ENCODE measurements at regions not wholly inside any gene's neighbourhood (a gene's known extent, or its start where the extent isn't known, plus 50 kb on each side); places are given as distances from the start of the nearest gene placed in this dataset.
"Not testable (repeated sequence)": the region's sequence is repeated elsewhere in the genome, so short reads cannot be mapped to it uniquely, and the experiment has no call there.

DNA sequence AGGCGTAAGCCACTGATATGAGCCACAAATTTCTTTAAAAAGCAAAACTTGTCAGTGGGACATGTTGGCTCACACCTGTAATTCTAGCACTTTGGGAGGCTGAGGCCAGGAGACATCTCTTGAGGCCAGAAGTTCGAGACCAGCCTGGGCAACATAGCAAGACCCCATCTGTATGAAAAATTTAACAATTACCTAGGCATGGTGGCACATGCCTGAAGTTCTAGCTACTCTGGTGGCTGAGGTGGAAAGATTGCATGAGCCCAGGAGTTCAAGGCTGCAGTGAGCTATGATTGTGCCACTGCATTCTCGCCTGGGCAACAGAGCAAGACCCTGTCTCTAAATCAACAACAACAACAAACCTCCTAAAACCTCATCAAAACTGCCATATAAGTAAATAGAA lies 147.6 kb upstream of the BARHL2 start:
- H3K9me3 ChIP-seq, result no peaks in the 10 kb centered on the region
- no peak overlapping the region for H3K4me3 ChIP-seq (replicated peaks in 1 of 3)
- no peaks in the 10 kb centered on the region for H3K4me1 ChIP-seq
- no peak for DNase-seq
- TF ChIP-seq POLR2A (IDR thresholded peaks at IDR 0.05), result no peak
- TF ChIP-seq, protein P1, sequence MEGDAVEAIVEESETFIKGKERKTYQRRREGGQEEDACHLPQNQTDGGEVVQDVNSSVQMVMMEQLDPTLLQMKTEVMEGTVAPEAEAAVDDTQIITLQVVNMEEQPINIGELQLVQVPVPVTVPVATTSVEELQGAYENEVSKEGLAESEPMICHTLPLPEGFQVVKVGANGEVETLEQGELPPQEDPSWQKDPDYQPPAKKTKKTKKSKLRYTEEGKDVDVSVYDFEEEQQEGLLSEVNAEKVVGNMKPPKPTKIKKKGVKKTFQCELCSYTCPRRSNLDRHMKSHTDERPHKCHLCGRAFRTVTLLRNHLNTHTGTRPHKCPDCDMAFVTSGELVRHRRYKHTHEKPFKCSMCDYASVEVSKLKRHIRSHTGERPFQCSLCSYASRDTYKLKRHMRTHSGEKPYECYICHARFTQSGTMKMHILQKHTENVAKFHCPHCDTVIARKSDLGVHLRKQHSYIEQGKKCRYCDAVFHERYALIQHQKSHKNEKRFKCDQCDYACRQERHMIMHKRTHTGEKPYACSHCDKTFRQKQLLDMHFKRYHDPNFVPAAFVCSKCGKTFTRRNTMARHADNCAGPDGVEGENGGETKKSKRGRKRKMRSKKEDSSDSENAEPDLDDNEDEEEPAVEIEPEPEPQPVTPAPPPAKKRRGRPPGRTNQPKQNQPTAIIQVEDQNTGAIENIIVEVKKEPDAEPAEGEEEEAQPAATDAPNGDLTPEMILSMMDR (IDR thresholded peaks at IDR 0.05), result no peak
- no peak overlapping the region for H3K27ac ChIP-seq
- 94 to 98% methylated on average over 3 of the region's 3 CpGs for WGBS, 2 donors
- H3K27me3 ChIP-seq, result no peaks in the 10 kb centered on the region
- intact Hi-C loops (cut with DNase I), result no loop called here
- H3K36me3 ChIP-seq, result no peaks in the 10 kb centered on the region

DNA sequence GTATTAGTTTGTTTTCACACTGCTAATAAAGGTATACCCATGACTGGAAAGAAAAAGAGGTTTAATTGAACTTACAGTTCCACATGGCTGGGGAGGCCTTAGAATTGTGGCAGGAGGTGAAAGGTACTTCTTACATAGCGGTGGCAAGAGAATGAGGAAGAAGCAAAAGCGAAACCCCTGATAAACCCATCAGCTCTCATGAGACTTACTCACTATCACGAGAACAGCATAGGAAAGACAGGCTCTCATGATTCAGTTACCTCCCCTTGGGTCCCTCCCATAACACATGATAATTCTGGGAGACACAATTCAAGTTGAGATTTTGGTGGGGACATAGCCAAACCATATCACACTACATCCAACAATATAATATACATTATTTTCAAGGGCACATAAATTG lies 145.7 kb upstream of the BARHL2 start:
- no peak for TF ChIP-seq POLR2A (IDR thresholded peaks at IDR 0.05)
- TF ChIP-seq, protein P1 (IDR thresholded peaks at IDR 0.05), result no peak
- 84 to 89% methylated on average over 3 of the region's 3 CpGs for WGBS, 2 donors
- Histone ChIP-seq H3K27me3 (no peaks in the 10 kb centered on the region), H3K36me3 (no peaks in the 10 kb centered on the region), H3K4me1 (no peaks in the 10 kb centered on the region), H3K4me3 (replicated peaks in 1 of 3) (no peak overlapping the region), H3K27ac (no peak overlapping the region), H3K9me3 (no peaks in the 10 kb centered on the region)
- no peak for DNase-seq
- intact Hi-C loops (cut with DNase I), result no loop called here

DNA sequence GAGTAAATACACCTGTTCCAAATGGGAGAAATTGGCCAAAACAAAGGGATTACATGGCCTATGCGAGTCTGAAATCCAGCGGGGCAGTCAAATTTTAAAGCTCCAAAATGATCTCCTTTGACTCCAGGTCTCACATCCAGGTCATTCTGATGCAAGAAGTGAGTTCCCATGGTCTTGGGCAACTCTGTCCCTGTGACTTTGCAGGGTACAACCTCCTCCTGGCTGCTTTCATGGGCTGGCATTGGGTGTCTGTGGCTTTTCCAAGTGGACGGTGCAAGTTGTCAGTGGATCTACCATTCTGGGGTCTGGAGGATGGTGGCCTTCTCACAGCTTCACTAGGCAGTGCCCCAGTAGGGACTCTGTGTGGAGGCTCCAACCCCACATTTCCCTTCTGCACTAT lies 144.3 kb upstream of the BARHL2 start:
- H3K9me3 ChIP-seq; intact Hi-C loops (cut with DNase I); H3K4me1 ChIP-seq; H3K36me3 ChIP-seq; H3K27ac ChIP-seq; H3K27me3 ChIP-seq; DNase-seq; H3K4me3 ChIP-seq (replicated peaks in 1 of 3): not testable (repeated sequence)
- 88 to 91% methylated on average over 3 of the region's 3 CpGs for WGBS, 2 donors

DNA sequence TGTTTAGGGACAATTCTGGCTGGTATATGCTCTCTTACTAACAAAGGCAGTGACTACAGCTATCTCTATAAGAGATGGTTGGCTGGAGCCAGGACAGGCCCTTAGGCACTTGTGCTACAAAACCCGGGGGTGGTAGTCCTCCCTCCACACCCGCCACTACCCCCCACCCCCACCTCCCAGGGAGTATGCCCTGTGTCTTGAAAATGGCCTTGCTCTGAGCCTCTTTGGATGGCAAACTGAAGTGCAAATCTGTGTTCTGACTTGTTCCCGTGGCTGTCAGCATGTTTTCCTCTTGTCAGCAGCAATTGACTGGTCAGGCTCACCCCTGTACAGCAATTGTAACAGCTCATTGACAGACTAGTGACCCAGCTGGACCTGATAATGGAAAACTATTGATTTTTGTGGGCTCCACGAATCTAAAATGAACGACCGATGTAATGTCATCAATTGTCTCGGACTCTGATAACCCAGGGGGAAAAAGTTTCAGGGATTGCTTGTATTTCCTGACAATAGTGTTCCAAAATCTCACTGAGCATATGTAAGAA lies 139.4 kb upstream of the BARHL2 start:
- no peaks in the 10 kb centered on the region for H3K36me3 ChIP-seq
- 68 to 75% methylated on average over 6 to 7 of the region's 7 CpGs for WGBS, 2 donors
- DNase-seq, result no peak
- peaks cover 0 to 3% of the 10 kb centered on the region in 2 donors for H3K4me1 ChIP-seq
- H3K9me3 ChIP-seq, result no peaks in the 10 kb centered on the region
- intact Hi-C loops (cut with DNase I), result no loop called here
- H3K27me3 ChIP-seq, result no peaks in the 10 kb centered on the region
- H3K4me3 ChIP-seq (replicated peaks in 1 of 3), result no peak overlapping the region
- no peak overlapping the region for H3K27ac ChIP-seq
- TF ChIP-seq POLR2A (IDR thresholded peaks at IDR 0.05), result no peak
- TF ChIP-seq, protein P1 (IDR thresholded peaks at IDR 0.05), result no peak

DNA sequence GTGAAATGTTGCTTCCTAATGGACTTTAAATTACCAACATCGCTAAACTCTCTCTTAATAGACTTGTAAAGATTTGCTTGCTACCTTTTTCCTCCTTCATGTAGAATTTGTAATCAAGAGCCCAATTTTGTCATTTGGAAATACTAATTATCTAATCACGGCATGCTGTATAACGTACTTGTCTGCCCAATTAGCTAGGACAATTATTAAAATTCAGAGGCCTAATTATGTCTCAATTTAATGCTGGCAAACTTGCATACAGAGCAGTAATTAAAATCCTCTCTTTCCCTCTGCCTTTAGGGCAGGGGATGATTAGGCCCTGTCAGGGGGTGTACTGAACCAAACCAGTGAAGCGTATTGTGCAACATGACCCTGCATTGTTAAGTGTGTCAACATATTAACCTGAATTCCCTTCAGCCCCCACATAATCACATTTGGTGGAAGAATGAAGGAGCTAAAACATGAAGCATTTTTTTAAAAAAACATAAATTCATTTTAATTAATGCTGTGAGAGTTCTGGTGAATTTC lies 137.4 kb upstream of the BARHL2 start:
- intact Hi-C loops (cut with DNase I), result no loop called here
- TF ChIP-seq, protein P1 (IDR thresholded peaks at IDR 0.05), result no peak
- TF ChIP-seq POLR2A (IDR thresholded peaks at IDR 0.05), result no peak
- Histone ChIP-seq H3K4me1 (peaks cover 0 to 3% of the 10 kb centered on the region in 2 donors), H3K36me3 (no peaks in the 10 kb centered on the region), H3K27me3 (no peaks in the 10 kb centered on the region), H3K4me3 (replicated peaks in 1 of 3) (no peak overlapping the region), H3K27ac (no peak overlapping the region), H3K9me3 (no peaks in the 10 kb centered on the region)
- DNase-seq, result no peak
- WGBS, 2 donors, result 93 to 96% methylated on average over 4 of the region's 4 CpGs

DNA sequence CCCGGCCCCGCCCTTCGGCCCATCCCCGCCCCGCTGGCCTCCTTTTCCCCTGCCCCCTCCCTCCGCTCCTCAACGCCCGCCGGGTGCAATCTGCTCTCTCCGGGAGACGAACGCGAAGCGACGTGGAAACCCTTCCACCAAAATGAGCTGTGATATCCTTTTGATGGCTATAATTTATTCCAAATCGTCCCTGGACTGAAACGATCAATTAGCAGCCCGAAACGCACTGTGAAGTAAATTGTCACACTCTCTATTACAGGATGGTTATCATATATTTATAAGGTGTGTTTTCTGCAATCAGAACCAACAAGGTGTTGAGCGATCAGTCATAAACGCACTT lies 134.6 kb upstream of the BARHL2 start:
- no peaks in the 10 kb centered on the region for H3K9me3 ChIP-seq
- intact Hi-C loops (cut with DNase I), result no loop called here
- no peaks in the 10 kb centered on the region for H3K27me3 ChIP-seq
- H3K4me1 ChIP-seq, result peaks cover 0 to 3% of the 10 kb centered on the region in 2 donors
- 2 to 6% methylated on average over 15 to 17 of the region's 21 CpGs for WGBS, 2 donors
- peak overlapping the region in 1 of 3 donors; percentile 69 for H3K4me3 ChIP-seq (replicated peaks in 1 of 3)
- no peak overlapping the region for H3K27ac ChIP-seq
- TF ChIP-seq, protein P1 (IDR thresholded peaks at IDR 0.05), result no peak
- no peak for TF ChIP-seq POLR2A (IDR thresholded peaks at IDR 0.05)
- no peaks in the 10 kb centered on the region for H3K36me3 ChIP-seq
- no peak for DNase-seq

All from thyroid gland (tissue), 4 donors.